H9 (cell line): ENCODE measurements at regions not wholly inside any gene's neighbourhood (a gene's known extent, or its start where the extent isn't known, plus 50 kb on each side); places are given as distances from the start of the nearest gene placed in this dataset.
A peak's percentile ranks its signal among the peaks of the same experiment; 100 is the strongest.

Experiments
- DNase-seq: peaks from one replicate; pipeline ENCODE4 v3.0.0-alpha.2; 2017
- H2AFZ ChIP-seq: one replicate; pipeline ENCODE4 v1.6.1; 2013; ENCODE audit warnings: mild to moderate bottlenecking, low read length, control low read depth, moderate library complexity
- H2AK5ac ChIP-seq: 2 replicates; pipeline ENCODE4 v1.6.1; 2013; ENCODE audit warnings: low read length, control low read depth, mixed read lengths; ENCODE audit not compliant: insufficient read length
- H2BK120ac ChIP-seq: one replicate; pipeline ENCODE4 v1.6.1; 2013; ENCODE audit warnings: low read depth, mild to moderate bottlenecking, low read length, control low read depth, inconsistent platforms; ENCODE audit not compliant: poor library complexity, severe bottlenecking
- H2BK12ac ChIP-seq: 2 replicates; pipeline ENCODE4 v1.6.1; 2013; ENCODE audit warnings: low read length, control low read depth, mixed read lengths, low read depth; ENCODE audit not compliant: insufficient read length
- H2BK15ac ChIP-seq: 2 replicates; pipeline ENCODE4 v1.6.1; 2013; ENCODE audit warnings: low read depth, low read length, control low read depth
- H2BK20ac ChIP-seq: one replicate; pipeline ENCODE4 v1.6.1; 2013; ENCODE audit warnings: low read depth, mild to moderate bottlenecking, low read length, control low read depth, inconsistent platforms; ENCODE audit not compliant: poor library complexity, severe bottlenecking
- H2BK5ac ChIP-seq: 2 replicates; pipeline ENCODE4 v1.6.1; 2013; ENCODE audit warnings: low read length, control low read depth, mixed read lengths; ENCODE audit not compliant: insufficient read length
- H3K14ac ChIP-seq: 2 replicates; pipeline ENCODE4 v1.6.1; 2013; ENCODE audit warnings: low read length, control low read depth; ENCODE audit not compliant: insufficient read depth
- H3K18ac ChIP-seq: 2 replicates; pipeline ENCODE4 v1.6.1; 2013; ENCODE audit warnings: low read depth, mild to moderate bottlenecking, mixed read lengths, low read length, control low read depth; ENCODE audit not compliant: insufficient read length
- H3K23ac ChIP-seq: 2 replicates; pipeline ENCODE4 v1.6.1; 2013; ENCODE audit warnings: low read length, control low read depth, mixed read lengths, low read depth; ENCODE audit not compliant: insufficient read length
- H3K23me2 ChIP-seq: 2 replicates; pipeline ENCODE4 v1.6.1; 2013; ENCODE audit warnings: low read depth, mild to moderate bottlenecking, mixed read lengths, low read length, control low read depth; ENCODE audit not compliant: insufficient read length, poor library complexity, severe bottlenecking
- H3K27ac ChIP-seq: 2 replicates; pipeline ENCODE4 v1.5.1; 2013; ENCODE audit warnings: low read length, control low read depth, mixed read lengths, low read depth; ENCODE audit not compliant: insufficient read length
- H3K27me3 ChIP-seq: 2 replicates; pipeline ENCODE4 v1.6.1; 2013; ENCODE audit warnings: low read length, control low read depth, inconsistent platforms; ENCODE audit not compliant: insufficient read depth
- H3K4ac ChIP-seq: 2 replicates; pipeline ENCODE4 v1.6.1; 2013; ENCODE audit warnings: low read depth, mild to moderate bottlenecking, control low read depth, inconsistent platforms, low read length, moderate library complexity
- H3K4me1 ChIP-seq: 2 replicates; pipeline ENCODE4 v1.6.1; 2013; ENCODE audit warnings: low read length, control low read depth, inconsistent platforms; ENCODE audit not compliant: insufficient read depth
- H3K4me2 ChIP-seq: 2 replicates; pipeline ENCODE4 v1.6.1; 2013; ENCODE audit warnings: low read length, control low read depth, mixed read lengths; ENCODE audit not compliant: insufficient read length, insufficient read depth
- H3K56ac ChIP-seq: 2 replicates; pipeline ENCODE4 v1.6.1; 2013; ENCODE audit warnings: low read depth, mild to moderate bottlenecking, mixed read lengths, low read length, control low read depth; ENCODE audit not compliant: insufficient read length
- H3K79me1 ChIP-seq: 2 replicates; pipeline ENCODE4 v1.6.1; 2013; ENCODE audit warnings: low read depth, mild to moderate bottlenecking, moderate library complexity, low read length, control low read depth, inconsistent platforms; ENCODE audit not compliant: insufficient read depth, poor library complexity, severe bottlenecking
- H3K79me2 ChIP-seq: 2 replicates; pipeline ENCODE4 v1.6.1; 2013; ENCODE audit warnings: low read length, control low read depth, inconsistent platforms; ENCODE audit not compliant: insufficient read depth
- H3K9ac ChIP-seq: 2 replicates; pipeline ENCODE4 v1.6.1; 2013; ENCODE audit warnings: low read length, control low read depth, mixed read lengths; ENCODE audit not compliant: insufficient read length; ENCODE audit errors: extremely low read depth
- H3K9me3 ChIP-seq: one replicate; pipeline ENCODE4 v1.6.1; 2013; ENCODE audit warnings: low read depth, low read length, inconsistent platforms; ENCODE audit not compliant: control insufficient read depth
- H3T11ph ChIP-seq: one replicate; pipeline ENCODE4 v1.6.1; 2013; ENCODE audit warnings: mild to moderate bottlenecking, low read length, control low read depth, inconsistent platforms
- H4K20me1 ChIP-seq: one replicate; pipeline ENCODE4 v1.6.1; 2013; ENCODE audit not compliant: control insufficient read depth, insufficient read length, insufficient read depth
- H4K5ac ChIP-seq: 2 replicates; pipeline ENCODE4 v1.6.1; 2013; ENCODE audit warnings: low read depth, mild to moderate bottlenecking, mixed read lengths, low read length, control low read depth; ENCODE audit not compliant: insufficient read length
- H4K8ac ChIP-seq: replicated peaks from 2 replicates; pipeline ENCODE4 v1.6.1; 2013; ENCODE audit warnings: low read length, control low read depth, mixed read lengths, low read depth; ENCODE audit not compliant: insufficient read length
- H4K91ac ChIP-seq: 2 replicates; pipeline ENCODE4 v1.6.1; 2013; ENCODE audit warnings: low read depth, mild to moderate bottlenecking, moderate library complexity, mixed read lengths, low read length, control low read depth; ENCODE audit not compliant: insufficient read length
- H3K27ac Mint-ChIP-seq, 3 experiments: 2 replicates in 2 of 3; 3 replicates in 1 of 3; pipeline ENCODE4 v1.8.0; 2020 to 2021; ENCODE audit warnings: mixed read lengths in 3 of 3, mild to moderate bottlenecking in 1 of 3, moderate library complexity in 1 of 3
- H3K27me3 Mint-ChIP-seq: 2 replicates; pipeline ENCODE4 v1.8.0; 2021; ENCODE audit warnings: low read depth, mild to moderate bottlenecking, moderate library complexity, mixed read lengths
- H3K36me3 Mint-ChIP-seq, 3 experiments: 2 replicates in 2 of 3; 3 replicates in 1 of 3; pipeline ENCODE4 v1.8.0; 2020 to 2021; ENCODE audit warnings: low read depth in 3 of 3, mixed read lengths in 3 of 3; ENCODE audit not compliant: insufficient read depth in 1 of 3
- H3K4me1 Mint-ChIP-seq, 2 experiments: 2 replicates each; pipeline ENCODE4 v1.8.0; 2020; ENCODE audit warnings: mixed read lengths in 2 of 2
- H3K4me3 Mint-ChIP-seq, 2 experiments: 2 replicates in 1 of 2; 3 replicates in 1 of 2; pipeline ENCODE4 v1.8.0; 2020 to 2021; ENCODE audit warnings: mild to moderate bottlenecking in 2 of 2, mixed read lengths in 2 of 2, moderate library complexity in 1 of 2
- H3K9me3 Mint-ChIP-seq, 2 experiments: 2 replicates in 1 of 2; 3 replicates in 1 of 2; pipeline ENCODE4 v1.8.0; 2020; ENCODE audit warnings: mild to moderate bottlenecking in 2 of 2, mixed read lengths in 2 of 2, moderate library complexity in 1 of 2
- CTCF ChIP-seq: fragments of 200-600 bp; sonication (generic); conservative IDR thresholded peaks from 3 replicates; pipeline ENCODE4 v1.8.0; 2021; ENCODE audit warnings: antibody characterized with exemption, mild to moderate bottlenecking
- WGBS: extraction: QIAGEN DNeasy Blood & Tissue Kit; methylation state at CpG from one replicate; pipeline ENCODE4 v1.1.7; 2013; ENCODE audit warnings: missing lambda C conversion rate, low lambda C conversion rate, mixed read lengths; ENCODE audit not compliant: insufficient read length; ENCODE audit errors: extremely low coverage; 5-methylcytosine and 5-hydroxymethylcytosine counted together

GRCh38 chr5:154611341-154611767 is 133.3 kb upstream of the HAND1 start:
- Histone ChIP-seq H2AFZ (no peak overlapping the region), H3T11ph (no peak overlapping the region), H4K20me1 (no peaks in the 10 kb centered on the region), H3K4me2 (peak overlapping the region; percentile 84), H3K18ac (no peak overlapping the region), H2BK12ac (no peak overlapping the region), H3K9ac (no peak overlapping the region), H3K23me2 (peaks cover 10% of the 10 kb centered on the region), H3K14ac (no peak overlapping the region), H4K91ac (no peak overlapping the region), H3K23ac (no peak overlapping the region), H3K79me2 (no peaks in the 10 kb centered on the region), H4K5ac (no peak overlapping the region), H2BK120ac (no peak overlapping the region), H2BK5ac (no peak overlapping the region), H3K27ac (no peak overlapping the region), H2AK5ac (no peak overlapping the region), H2BK20ac (no peak overlapping the region), H2BK15ac (no peak overlapping the region), H3K27me3 (peaks cover 21% of the 10 kb centered on the region), H4K8ac (no peak overlapping the region), H3K56ac (no peak overlapping the region), H3K4ac (no peak overlapping the region), H3K79me1 (no peaks in the 10 kb centered on the region), H3K9me3 (no peaks in the 10 kb centered on the region), H3K4me1 (peaks cover 12% of the 10 kb centered on the region; the same call in 1 of the 2 replicates)
- TF ChIP-seq CTCF = no peak
- DNase-seq = no peak
- Mint-ChIP-seq H3K27ac (no peak overlapping the region), H3K4me3 (peak overlapping the region; percentile 64 to 90), H3K9me3 (no peaks in the 10 kb centered on the region), H3K27me3 (peaks cover 90% of the 10 kb centered on the region), H3K4me1 (peaks cover 28 to 39% of the 10 kb centered on the region in 2 experiments), H3K36me3 (no peaks in the 10 kb centered on the region; a peak in 1 of 7 replicates)
- no CpG with 5 or more reads among the region's 23 CpGs for WGBS
